GM18519 (cell line): ENCODE measurements at regions not wholly inside any gene's neighbourhood (a gene's known extent, or its start where the extent isn't known, plus 50 kb on each side); places are given as distances from the start of the nearest gene placed in this dataset.

Experiments
- ATAC-seq: cut with Tn5 transposase; IDR thresholded peaks from one replicate; pipeline ENCODE4 v1.9.1; 2021; ENCODE audit warnings: mild to moderate bottlenecking, moderate library complexity; ENCODE audit not compliant: unreplicated experiment, low FRiP score

DNA sequence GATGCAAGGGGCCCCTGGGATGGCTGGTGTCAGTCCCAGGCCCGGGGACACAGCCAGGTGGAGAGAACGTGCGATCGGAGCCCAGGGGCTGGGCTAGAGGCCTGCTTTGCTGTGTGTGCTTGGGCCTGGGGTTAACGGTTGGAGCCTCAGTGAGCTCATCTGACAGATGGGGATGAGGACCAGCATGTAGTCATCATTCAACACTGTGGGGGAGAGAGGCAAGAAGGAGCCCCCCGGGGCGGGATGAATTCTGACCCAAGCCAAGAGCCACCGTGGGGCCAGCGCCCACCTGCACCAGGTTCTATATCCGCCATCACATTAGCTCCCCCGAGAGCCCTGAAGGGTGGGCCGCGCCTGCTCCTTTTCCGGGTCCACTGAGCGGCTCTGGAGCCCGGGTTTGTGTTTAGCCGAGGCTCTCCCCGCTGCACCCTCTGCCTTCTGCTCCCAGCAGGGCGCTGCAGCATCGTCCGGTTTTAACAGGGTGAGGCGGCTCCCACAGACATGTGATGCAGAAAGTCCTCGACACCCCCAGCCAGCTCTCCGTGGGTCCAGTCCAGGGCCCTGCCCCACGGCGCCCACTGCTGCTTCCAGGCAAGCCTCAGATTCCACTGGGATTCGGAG lies 365.7 kb downstream of the SEC14L1 start:
- ATAC-seq: no peak

DNA sequence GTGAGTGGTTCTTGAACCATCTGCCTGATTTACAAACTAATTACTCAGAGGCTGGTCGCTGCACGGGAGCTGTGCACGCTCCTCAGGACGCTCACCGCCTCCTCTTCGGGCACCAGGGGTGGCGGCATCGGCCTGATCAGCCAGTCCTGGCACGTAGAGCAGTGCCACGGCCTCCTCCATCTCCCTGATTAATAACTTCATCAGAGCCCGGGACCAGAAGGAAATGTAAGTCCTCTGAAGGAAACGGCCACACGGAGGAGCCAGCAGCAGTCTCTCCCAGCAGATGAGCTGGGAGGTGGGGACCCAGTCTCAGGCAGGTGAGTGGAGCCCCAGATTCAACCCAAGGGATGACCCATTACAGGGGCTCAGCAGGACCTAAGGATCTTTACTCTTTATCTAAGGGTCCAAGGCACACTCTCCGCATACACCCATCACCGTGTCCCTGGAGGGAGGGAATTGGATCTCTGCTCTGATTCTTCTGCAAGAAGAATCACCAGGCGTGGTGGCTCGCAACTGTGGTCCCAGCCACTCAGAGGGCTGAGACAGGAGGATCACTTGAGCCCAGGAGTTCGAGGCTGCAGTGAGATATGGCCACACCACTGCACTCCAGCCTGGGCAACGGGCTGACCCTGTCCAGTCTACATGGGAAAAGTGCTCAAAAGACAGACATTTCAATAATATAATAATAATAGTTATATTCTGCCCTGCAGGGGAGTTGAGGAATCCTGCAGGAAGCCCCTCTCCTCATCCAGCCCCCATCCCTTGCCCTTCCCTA lies 366.5 kb downstream of the SEC14L1 start:
- no peak for ATAC-seq

GRCh38 chr17:77508047-77508715 lies 367.4 kb downstream of the SEC14L1 start:
- no peak for ATAC-seq

GRCh38 chr17:77509089-77509488 lies 368.3 kb downstream of the SEC14L1 start:
- no peak for ATAC-seq

- no peak for ATAC-seq
Observed at GRCh38 chr17:77509599-77509998, 368.8 kb downstream of the SEC14L1 start.

DNA sequence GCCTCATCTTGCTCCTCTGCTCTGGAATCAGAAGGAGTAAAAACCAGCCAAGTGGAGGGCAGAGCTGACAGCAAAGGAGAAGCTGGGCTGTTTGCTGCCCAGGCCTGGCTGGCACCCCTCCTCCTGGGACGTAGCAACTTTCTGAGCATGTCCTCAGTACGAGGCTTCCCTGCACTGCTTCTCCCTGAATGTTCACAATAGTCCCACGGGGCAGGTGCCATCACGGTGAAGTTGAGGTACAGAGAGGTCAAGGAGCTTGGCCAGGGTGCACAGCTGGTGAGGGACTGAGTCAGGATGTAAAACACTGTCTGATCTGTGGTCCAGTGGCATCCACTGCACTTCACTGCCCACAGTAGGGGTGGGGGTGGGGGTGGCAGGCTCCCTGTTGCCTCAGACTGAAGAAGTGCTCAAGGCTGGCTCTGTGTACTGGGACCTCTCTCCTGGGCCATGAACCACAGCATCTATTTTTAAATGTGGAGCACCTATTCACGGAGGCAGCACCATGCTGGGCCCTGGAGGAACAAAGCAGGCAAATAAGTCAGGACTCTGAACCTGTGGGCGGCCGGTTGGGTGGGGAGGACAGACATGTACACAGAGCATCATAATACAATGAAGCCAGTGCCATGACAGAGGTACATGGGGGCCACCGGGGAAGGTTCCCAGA lies 369.5 kb downstream of the SEC14L1 start:
- no peak for ATAC-seq

DNA sequence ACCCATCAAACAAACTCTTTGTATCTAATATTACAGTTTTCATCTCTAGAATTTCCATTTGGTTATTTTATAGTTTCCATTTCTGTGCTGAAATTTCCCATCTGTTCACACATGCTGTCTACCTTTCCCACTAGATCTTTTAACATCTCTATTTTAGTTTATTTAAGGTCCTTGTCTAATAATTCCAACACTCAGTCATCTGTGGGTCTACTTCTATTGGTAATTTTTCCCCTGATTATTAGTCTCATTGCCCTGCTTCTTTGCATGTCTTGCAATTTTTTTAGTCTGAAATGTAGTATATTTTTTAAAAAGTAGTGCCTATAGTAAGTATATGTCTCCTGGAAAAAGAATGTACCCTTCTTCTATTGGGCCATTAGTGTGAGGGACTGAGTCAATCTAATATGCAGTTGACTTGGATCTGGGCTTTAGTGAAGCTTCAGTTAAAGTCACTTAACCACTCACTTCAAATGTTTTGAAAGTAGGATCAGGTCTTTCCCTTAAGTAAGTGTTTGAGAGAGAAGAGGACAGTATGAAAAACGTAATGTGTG lies 370.8 kb downstream of the SEC14L1 start:
- ATAC-seq: no peak

- ATAC-seq: no peak
Observed at GRCh38 chr17:77512062-77512946, 371.5 kb downstream of the SEC14L1 start.

DNA sequence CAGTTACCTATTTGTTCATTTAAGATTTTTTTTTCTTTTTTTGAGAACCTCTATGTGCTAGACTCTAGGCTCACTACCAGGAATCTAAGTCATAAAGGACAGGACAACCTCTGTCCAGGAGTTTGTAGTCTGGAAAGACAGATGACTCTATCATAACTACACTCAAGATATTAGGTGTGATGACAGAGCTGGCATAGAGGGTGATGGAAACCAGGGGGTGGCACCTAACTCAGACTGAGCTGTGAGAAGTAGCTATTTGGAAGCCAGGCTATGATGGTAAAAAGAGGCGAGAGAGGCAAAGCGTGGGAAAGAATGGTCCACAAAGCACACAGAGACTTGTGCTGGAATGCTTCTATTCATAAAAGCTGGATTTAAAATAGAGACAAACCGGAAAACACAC lies 372.3 kb downstream of the SEC14L1 start:
- no peak for ATAC-seq

- no peak for ATAC-seq
Observed at GRCh38 chr17:77515227-77515626, 374.5 kb downstream of the SEC14L1 start.

DNA sequence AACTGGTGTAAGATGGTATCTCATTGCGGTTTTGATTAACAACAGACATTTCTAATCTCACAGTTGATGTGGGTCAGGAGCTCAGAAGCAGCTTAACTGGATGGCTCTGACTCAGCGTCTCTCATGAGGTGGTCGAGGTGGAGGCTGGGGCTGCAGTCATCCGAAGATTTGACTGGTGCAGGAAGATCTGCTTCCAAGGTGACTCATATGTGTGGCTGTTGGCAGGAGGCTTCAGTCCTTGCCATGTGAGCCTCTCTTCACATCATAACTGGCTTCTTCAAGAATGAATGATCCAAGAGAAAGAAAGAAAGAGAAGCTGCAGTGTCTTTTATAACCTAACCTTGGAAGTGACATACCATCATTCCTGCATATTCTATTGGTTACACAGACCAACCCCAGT lies 376.1 kb downstream of the SEC14L1 start:
- ATAC-seq: no peak

DNA sequence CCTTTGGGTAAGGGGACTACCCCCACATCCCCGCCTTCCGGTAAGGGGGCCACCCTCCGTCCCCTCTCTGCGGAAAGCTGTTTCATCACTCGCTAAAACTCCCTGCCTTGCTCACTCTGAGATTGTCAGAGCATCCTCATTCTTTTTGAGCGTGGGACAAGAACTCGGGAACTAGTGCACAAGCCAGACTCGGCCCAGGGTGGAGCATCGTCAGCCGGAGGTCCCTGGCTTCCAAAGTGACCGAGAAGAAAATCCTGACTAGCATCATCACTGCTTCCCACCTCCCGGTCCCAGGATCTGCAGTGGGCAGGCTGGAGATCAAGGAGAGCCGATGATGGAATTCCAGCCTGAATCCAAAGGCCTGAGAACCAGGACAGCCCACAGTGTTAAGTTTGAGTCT lies 380.3 kb downstream of the SEC14L1 start:
- no peak for ATAC-seq

GRCh38 chr17:77523540-77523939 lies 382.8 kb downstream of the SEC14L1 start:
- ATAC-seq: no peak

DNA sequence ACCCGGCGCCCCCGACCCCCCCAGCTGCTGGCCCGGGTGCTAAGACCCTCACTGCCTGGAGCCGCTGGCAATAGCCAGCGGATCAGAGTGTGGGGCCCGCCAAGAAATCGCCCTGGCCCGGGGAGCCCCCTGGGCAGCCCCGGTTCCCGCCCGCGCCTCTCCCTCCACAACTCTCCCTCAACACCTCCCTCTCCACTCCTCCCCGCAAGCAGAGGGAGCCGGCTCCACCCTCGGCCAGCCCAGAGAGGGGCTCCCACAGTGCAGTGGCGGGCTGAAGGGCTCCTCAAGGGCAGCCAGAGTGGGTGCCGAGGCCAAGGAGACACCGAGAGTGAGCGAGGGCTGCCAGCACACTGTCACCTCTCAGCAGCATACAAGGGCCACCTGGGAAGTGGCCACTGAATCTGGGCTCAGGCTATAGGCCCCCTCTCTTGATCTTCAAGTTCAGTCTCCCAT lies 385.5 kb downstream of the SEC14L1 start:
- no peak for ATAC-seq

- ATAC-seq: no peak
Observed at GRCh38 chr17:77526728-77527350, 386.1 kb downstream of the SEC14L1 start.

DNA sequence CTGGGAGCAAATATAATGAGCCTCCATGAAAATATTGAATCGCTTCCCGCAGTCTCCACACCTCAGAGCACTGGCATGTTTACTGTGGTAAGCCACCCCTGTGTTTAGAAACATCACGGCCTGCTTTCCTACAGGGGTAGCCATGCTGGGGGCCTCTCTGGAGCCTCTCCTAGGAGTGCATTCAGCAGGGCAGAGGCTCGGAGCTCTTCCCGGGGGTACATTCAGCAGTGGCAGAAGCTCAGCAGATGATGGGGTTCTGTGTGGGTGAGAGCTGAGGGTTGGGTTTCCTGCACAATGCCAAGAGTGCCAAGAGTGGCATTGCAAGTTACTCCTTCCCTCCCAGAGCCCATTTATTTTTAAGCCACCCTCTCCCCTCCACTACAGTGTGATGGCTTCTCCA lies 386.6 kb downstream of the SEC14L1 start:
- no peak for ATAC-seq

- no peak for ATAC-seq
Observed at GRCh38 chr17:77527836-77528505, 387.2 kb downstream of the SEC14L1 start.

DNA sequence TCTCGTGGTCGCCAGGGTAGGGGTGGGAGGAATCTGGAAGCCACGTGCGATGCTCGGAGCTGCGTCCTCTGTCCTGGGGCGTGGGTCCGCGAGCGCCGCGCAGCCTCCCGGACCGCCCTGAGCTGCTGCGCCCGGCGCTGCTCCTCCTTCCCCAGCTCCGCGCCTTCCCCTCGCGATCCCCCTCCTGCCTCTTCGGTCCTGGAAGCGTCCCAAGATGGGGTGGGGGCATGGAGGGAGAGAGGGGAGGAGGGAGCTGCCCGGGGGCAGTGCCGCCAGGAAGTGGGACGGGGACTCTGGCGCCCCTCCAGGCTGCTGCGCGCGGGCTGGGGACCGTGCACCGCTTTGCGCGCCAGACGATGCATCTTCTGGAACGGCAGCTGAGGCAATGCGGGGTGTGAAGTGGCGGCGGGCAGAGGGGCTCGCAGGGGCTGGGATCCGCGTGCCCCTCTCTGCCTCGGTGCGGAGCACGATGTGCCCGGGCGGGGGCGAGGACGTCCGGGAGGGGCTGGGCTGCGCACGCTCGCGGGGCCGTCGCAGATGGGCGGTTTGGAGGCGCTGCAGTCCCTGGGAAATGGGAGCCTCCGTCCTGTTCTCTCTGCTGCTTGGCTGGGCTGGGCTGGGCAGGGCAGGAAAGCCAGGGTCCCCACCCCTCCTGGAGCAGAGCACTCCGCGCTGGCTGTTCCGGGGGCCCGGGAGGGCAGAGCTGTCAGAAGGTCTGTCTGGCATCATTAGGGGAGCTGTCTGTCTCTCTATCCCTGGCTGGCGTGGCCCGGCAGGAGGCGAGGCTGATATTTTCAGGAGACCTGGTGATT lies 388.0 kb downstream of the SEC14L1 start:
- no peak for ATAC-seq
